ENCODE measurements at regions not wholly inside any gene's neighbourhood (a gene's known extent, or its start where the extent isn't known, plus 50 kb on each side); places are given as distances from the start of the nearest gene placed in this dataset.
"Not testable (repeated sequence)": the region's sequence is repeated elsewhere in the genome, so short reads cannot be mapped to it uniquely, and the experiment has no call there.

DNA sequence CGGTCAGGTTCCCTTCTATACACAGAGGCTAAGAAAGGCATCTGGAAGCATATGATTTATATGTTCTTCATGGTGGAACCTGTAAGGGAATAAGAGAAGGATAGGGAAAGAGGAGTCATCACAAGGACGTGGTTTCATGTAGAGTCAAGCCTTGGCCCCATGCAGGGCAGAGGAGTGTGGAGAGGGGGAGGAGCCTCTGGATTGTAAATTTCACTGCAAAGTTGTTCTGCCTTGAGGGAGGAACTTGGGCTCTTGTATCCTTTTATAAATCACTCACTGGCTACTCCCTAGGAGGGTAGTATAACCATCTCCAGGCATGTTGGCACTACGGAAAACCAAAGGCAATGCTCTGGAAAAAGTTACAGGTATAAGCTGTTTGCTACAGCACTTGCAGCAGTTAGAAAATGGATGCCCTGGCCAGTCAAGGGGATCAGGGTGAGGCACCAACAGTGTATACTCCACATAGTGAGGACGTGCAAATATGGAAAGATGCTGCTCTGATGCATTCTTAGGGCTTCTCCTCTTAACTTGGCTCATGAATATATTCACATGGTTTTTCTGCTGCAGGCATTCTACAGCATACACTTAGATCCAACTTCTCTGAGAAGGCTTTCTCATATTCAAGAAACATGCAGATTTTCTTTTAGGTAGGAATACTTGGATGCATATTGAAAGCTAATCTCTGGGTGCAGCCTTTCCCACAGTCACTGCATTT lies 60.3 kb upstream of the ZNF81 start:
- DNase-seq (ENCODE audit: low read depth): no peak

DNA sequence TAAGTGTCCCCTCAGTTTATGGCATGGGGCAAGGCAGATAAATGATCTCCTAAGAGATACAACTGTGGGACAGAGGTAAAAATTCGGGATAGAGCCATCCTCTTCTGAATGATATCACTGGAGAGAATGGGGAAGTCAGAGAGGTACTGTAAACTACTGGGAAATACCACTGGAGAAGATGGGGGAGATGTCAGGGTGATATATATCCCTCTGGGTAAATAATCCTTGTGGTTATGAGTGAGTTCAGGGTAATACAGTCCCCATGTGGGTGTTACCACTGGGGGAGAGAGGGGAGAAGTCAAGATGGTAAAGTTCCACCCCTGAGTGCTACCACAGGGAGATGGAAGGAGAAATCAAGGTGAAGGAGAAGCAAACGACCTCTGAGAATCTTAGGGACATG lies 63.9 kb upstream of the ZNF81 start:
- no peak for DNase-seq (ENCODE audit: low read depth)

DNA sequence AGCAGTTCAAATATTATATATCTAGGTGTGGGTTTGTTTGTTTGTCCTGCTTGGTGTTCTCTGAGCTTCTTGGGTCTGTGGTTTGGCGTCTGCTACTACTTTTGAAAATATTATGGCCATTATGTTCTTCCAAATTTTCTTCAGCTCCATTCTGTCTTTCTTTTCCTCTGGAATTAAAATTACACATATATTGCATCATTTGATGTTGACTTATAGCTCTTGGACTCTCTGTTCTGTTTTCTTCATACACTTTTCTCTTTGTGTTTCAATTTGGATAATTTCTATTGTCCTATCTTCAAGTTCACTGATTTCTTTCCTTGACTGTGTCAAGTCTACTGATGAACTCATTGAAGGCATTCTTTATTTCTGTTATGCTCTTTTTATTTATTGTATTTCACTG lies 65.2 kb upstream of the ZNF81 start:
- DNase-seq (ENCODE audit: low read depth): no peak

DNA sequence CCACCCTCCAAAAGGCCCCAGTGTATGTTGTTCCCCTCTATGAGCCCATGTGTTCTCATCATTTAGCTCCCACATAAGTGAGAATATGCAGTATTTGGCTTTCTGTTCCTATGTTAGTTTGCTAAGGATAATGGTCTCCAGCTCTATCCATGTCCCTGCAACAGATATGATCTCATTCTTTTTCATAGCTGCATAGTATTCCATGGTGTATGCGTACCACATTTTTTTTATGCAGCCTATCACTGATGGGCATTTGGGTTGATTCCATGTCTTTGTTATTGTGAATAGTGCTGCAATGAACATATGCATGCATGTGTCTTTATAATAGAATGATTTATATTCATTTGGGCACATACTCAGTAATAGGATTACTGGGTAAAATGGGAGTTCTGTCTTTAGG lies 73.9 kb upstream of the ZNF81 start:
- not testable (repeated sequence) for DNase-seq (ENCODE audit: low read depth)

DNA sequence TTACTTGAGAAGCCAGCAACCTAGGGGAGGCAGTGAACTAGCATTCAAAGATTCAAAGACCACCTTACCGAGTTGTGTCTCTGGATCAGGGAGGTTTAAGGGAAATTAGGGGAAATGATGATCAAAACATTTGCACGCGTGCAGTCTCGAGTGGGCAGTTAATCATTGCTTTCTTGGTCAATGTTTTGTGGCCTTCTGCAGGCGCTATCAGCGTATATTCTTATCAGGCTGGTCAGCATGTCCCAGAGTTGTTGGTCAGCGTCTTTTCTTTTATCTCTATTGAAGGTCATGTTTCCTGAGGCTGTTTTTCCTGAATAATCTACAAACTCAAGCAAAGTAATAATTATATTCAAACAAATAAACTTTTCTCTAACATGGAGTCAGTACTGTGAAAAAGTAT lies 84.0 kb upstream of the ZNF81 start:
- DNase-seq (ENCODE audit: low read depth): no peak

DNA sequence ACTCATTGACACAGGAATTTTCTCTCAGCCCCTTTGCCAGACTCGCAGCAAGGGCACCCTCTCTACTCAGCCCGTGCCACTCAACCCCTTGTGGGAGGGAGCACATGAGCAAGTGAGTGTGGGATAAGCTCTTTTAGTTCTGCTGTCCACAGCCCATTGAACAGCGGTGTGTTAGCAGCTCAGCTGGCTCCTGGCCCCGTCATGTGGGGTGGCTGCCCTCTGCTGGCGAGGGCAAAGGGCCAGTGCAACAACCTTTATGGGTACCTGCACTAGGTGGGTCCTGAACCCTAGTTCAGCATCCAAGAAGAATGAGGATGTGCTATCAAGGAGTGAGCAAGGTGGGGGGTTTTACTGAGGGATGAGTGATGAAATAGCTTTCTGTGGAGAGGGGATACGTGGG lies 85.0 kb upstream of the ZNF81 start:
- DNase-seq (ENCODE audit: low read depth): peak; percentile 9

DNA sequence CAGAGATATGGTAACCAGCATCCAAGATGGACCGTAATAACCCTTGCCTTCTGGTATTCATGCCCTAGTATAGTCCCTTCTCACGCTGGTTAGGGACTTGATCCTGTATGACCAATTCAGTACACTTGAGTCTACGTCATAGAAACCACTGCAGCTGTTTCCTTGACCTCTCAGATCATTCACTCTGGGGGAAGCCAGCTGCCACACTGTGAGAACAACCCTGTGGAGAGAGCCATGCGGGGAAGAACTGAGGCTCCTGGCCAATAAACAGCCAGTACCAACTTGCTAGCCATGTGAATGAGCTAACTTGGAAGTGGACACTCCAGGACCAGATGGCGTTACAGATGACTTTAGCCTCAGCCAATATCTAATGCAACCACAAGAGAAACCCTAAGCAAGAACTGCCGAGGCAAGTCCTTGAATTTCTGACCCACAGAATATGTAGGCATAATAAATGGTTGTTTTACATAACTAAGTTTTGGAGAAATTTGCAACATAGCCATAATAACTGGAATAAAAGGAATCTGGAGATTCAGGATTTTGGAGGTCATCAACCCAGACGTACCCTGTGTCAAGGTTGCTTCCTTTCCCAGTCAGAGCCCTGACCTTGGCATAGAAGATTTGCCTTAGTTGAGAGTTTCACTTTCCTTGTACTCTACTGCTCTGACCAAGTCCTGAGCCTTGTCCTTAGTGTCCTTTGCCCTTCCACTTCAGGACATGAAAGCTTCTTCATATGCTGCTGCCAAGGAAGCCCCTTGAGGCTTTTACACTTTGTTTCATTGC lies 87.3 kb upstream of the ZNF81 start:
- DNase-seq (ENCODE audit: low read depth): no peak

DNA sequence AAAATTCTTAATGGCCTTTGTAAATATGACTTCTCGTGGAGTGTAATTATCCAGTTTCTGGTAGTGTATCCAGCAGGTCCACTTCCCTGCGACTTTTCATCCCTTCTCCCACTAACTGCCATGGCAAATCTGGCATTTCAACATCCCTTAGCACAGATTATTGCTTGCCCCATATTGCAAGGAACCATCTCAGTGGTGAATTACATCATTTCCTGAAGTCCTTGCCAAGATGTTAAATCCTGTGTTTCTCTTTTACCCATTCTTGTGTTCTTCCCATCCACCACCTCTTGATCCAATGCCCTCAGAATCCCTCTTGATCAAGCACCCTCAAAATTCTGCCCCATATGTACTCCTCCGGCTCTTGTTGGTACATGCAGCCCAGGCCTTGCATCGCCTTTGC lies 88.1 kb upstream of the ZNF81 start:
- DNase-seq (ENCODE audit: low read depth): no peak

DNA sequence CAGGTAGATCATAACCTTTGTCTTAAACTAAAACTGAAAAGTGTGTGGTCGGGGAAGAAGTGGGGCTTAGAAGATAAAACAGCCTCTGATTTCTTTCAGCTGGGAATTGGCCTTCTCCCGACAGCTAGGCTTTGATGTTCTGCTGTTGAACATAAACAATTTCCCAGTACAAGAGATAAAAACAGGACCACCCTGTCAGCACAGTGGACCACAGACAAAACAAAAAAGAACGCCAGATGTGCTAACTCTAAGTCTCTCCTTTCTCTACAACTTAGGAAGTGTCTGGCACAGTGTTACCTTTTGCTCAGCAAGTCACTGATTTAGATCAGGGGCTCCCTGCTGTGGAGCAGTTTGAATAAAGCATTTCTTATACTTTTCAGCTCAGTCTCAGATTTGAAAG lies 87.5 kb upstream of the UXT start:
- DNase-seq (ENCODE audit: low read depth): no peak

DNA sequence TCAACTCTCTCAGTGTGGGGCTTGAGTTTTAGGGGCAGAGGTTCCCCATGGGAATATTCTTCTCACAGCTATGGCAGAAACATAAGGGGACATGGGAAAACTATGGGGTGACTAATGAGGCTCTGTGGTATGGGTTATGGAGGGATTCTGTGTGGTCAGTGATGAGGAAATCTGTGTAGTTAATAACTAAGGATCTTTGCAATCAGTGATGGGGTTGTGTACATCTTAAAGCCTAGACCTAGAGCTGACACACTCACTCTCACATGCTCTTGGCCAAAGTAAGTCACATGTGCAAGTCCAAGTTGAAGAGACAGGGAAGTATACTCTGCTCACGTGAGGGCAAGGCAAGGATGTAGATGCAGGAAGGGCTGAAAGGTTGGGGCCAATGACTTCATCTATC lies 86.4 kb upstream of the UXT start:
- no peak for DNase-seq (ENCODE audit: low read depth)

DNA sequence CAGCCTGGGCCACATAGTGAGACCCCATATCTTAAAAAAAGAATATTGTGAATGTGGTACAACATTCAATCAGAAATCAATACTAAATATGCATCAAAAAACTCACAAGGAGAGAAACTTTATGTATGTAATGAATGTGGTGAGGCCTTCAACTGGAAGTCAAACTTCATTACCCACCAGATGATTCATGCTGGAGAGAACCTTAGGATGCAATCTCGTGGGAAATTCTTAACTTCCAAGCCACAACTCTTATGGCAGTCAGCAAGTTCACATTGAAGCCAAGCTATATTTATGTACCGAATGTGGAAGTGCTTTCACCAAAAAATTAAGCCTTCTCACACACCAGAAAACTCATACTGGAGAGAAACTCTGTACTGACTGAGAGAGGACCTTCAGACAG lies 84.5 kb upstream of the UXT start:
- no peak for DNase-seq (ENCODE audit: low read depth)

DNA sequence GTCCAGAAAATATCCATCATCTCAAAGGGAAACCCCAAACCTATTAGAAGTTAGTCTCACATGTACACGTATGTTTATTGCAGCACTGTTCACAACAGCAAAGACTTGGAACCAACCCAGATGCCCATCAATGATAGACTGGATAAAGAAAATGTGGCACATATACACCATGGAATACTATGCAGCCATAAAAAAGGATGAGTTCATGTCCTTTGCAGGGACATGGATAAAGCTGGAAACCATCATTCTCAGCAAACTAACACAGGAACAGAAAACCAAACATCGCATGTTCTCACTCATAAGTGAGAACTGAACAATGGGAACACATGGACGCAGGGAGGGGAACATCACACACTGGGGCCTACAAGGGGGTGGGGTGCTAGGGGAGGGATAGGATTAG lies 79.9 kb upstream of the UXT start:
- DNase-seq (ENCODE audit: low read depth): not testable (repeated sequence)

DNA sequence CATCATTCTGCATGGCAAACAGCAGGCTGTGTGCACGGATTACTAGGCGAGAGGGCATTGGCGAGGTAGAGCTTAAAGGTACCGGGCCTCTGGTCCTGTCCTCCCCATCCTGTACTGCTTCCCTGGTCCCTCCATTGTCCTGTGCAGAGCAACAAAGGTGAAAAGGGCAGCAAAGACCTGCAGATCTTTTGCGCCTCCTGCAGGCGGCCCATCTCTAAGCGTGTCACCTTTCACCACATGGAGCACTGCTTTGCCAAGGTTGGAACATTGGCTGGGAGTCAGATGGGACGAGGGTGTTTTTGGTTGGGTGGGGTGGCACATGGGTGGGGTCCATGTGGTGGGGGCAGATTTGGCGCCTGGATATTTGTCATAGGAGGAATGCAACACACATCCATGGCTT lies 64.7 kb upstream of the UXT start:
- no peak for DNase-seq (ENCODE audit: low read depth)

DNA sequence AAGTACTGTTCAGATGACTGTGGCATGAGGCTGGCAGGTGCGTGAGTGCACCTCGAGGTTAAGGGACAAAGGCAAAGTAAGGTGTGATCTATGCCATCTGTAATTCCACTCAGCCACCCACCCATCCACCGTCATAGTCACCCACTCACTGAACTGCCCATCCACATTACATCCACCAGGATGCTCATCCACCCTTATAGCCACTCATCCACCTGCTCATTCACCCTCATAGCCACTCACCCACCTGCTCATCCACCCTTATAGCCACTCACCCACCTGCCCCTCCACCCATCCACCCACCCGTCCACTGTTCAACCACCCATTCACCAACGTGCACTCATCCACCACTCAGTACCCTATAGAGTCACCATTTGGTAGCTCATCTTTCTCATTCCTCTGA lies 64.1 kb upstream of the UXT start:
- no peak for DNase-seq (ENCODE audit: low read depth)

DNA sequence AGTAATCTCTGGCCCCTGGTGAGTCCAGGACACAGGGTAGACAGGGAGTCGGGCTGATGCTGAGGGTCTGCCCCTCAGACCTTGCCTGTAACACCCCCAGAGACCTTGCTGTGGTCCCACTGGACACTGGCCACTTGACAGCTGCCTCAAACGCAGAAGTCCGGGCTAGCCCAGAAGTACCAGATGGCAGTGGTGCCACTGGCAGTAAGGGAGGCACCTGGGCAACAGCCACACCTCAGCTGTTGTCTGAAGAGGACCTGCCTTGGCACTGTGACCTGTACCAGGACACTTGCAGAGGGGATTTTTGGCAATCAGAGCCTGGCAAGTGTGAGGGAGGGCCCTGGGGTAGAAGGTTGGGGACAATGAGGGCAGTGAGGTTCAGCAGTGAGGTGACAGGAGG lies 63.3 kb upstream of the UXT start:
- no peak for DNase-seq (ENCODE audit: low read depth)

DNA sequence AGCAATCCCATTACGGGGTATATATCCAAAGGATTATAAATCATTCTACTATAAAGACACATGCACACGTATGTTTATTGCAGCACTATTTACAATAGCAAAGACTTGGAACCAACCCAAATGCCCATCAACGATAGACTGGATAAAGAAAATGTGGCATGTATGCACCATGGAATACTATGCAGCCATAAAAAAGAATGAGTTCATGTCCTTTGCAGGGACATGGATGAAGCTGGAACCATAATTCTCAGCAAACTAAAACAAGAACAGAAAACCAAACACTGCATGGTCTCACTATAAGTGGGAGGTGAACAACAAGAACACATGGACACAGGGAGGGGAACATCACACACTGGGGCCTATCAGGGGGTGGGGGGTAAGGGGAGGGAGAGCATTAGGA lies 56.1 kb upstream of the UXT start:
- not testable (repeated sequence) for DNase-seq (ENCODE audit: low read depth)

DNA sequence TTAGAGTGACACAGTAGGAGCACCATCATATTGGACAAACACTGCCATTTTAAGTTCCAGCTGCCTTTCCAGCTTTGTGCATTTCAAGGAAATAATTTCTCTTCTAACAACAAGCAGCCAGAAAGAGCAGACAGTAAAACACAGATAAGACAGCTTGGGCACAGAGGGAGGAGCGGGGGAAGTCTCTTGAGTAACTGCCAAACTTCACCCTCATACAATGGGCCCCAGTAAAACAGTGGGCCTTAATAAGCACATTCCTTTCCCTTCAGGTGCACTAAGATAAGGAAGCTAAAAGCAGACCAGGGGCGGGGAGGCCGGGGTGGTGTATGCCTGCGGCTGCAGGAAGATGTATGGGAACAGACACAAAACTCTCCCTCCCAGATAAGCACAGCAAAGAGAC lies 53.7 kb upstream of the UXT start:
- not testable (repeated sequence) for DNase-seq (ENCODE audit: low read depth)

DNA sequence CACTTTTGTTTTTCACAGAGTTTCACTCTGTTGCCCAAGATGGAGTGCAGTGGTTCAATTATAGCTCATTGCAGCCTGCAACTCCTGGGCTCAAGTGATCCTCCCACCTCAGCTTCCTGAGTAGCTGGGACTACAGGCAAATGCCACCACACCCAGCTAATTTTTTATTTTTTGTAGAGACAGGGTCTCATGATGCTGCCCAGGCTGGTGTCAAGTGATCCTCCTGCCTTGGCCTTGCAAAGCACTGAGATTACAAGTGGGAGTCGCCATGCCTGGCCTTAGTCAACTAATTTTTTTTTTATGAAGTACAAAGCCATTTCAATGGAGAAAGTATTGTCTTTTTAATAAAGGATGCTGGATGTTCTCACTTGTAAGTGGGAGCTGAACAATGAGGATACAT lies 51.3 kb upstream of the UXT start:
- no peak for DNase-seq (ENCODE audit: low read depth)
